Stimulated activated CD4-positive, alpha-beta T cell treated with anti-CD3 and anti-CD28 coated beads, Interleukin-12 subunit alpha, Interleukin-12 subunit beta, amount 100 ng/mL, for 48 hours (primary cell): ENCODE measurements at regions not wholly inside any gene's neighbourhood (a gene's known extent, or its start where the extent isn't known, plus 50 kb on each side); places are given as distances from the start of the nearest gene placed in this dataset.

Source experiments
- DNase-seq, 3 donors: peaks; one replicate each; pipeline ENCODE4 v3.0.0-alpha.2; 2020; ENCODE audit warnings: low read depth in 2 of 3, low spot score in 1 of 3

DNA sequence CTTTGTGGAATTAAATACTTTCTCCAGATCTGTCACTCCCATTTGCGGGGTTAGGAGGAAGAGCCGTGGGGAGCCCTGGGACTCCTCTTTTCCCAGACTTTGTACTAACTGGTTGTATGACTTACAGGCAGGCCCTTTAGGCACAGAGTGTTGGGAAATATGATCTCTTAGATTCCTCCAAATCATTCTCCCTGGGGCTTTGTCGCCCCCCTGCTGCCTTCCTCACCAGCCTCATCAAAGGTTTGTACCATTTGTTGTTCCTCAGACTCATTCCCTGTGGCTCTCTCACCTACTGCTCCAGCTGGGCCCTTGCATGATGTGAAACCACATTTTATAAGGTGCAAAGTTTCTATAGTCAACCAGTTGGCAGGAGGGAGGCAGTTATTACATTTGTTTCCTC lies 56.4 kb downstream of the CRYGS start:
- no peak for DNase-seq

DNA sequence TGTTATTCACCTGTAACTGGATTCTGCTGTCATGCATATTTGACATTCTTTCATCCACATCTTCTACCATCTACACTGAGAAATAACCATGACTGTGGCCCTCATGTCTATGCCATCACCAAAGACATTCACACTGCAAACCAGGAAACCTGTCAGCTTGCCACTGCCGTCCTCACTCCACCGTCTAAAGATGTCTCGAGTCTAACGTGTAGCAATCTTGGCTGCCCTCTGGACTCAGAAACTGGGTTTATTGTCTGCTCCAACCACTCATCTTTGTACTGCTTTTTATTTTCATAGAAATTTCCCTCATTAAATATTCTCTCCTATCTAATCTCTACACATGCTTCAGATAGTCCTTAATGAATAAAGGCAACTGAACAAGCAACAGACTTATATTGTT lies 57.1 kb downstream of the CRYGS start:
- DNase-seq: no peak

DNA sequence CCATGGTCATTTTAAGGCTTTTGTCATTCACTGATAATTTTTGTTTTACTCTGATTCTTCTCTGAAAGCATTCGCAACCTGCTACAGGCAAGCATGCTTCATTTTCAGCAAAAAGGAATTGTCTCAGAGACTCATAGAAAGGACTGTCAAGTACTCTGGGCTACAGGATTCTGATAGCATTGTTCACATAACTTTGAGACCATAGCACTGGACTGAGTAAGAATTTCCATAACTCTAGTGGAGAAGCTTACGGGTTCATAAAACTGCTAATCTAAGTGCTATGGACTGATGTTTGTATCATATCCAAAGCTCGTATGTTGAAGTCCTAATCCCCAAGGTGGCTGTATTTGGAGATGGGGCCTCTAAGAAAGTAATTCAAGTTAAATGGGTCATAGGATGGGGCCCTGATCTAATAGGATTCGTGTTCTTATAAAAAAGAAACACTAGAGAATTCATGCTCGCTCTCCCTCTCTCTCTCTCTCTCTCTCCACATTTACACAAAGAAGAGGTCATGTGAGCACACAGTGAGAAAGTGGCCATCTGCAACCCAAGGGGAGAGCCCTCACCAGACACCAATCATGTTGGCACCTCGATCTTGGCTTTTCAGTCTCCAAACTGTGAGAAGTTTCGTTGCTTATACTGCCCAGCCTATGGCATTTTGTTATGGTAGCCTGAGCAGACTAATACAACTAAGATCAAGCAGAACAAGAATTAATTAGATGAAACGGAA lies 60.4 kb downstream of the CRYGS start:
- no peak for DNase-seq

DNA sequence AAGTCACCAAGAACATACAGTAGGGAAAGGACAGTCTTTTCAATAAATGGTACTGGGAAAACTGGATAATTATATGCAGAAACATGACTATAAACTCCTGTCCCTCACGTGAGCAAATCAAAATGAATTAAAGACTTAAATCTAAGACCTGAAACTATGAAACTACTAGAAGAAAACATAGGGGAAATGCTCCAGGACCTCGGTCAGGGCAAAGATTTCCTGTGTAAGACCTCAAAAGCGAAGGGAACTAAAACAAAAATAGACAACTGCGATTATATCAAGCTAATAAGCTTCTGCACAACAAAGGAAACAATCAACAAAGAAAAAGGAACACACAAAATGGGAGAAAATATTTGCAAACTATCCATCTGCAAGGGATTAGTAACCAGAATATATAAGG lies 62.7 kb downstream of the CRYGS start:
- DNase-seq: no peak

DNA sequence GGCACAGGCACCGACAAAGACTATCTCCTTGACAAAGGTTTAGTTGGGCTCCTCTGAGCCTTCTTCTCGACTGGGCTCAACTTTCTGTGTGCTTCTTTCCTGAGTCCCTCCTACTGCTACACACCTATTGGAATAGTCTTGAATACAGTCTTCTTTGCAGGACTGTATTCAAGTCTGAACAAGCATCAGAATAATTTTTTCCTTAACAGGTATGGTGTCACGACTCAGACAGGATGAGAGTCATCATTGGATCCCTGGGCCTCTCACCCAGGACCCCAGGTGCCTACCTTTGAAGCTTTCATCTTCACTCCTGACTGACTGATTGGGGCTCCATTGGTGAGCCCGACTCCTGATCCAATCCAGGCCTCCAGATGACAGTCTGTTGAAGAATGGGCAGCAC lies 66.3 kb downstream of the CRYGS start:
- no peak for DNase-seq

DNA sequence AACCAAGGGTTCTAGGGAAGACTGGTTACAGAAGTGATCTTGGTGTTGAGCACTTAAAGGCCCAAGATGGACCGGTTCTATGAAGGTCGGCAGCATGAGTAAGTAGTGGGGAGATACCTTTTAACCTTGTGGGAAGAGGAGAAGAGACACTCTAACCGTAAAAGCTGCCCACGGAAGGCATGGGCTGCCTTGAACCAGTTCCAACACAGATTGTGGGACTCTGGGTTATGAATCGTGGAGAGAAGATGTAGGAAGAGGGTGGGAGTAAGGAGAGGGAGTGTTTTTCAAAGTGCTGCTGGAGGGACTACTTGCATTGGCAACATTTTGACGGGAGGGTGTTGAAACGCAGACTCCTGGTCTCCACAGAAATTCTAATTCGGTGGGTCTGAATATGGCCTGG lies 67.1 kb downstream of the CRYGS start:
- no peak for DNase-seq

DNA sequence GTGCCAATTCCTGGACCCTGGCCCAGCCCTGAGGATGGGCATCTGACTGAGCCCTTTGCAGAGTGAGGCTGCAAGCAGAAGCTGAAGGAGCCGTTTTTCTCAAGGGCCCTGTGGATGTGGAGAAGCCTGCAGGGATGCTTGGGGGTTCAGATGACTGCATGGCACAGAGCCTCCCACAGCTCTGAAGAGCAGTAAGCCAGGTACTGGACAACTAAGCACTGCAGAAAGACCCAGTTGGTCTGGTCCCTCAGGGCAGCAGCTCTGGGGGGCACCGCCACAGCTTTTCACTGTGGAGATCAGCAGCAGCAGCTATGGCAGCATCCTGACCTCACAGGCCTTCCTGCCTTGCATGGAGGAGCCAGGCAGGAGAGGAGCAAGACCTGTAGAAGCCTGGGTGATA lies 67.6 kb downstream of the CRYGS start:
- DNase-seq: no peak

DNA sequence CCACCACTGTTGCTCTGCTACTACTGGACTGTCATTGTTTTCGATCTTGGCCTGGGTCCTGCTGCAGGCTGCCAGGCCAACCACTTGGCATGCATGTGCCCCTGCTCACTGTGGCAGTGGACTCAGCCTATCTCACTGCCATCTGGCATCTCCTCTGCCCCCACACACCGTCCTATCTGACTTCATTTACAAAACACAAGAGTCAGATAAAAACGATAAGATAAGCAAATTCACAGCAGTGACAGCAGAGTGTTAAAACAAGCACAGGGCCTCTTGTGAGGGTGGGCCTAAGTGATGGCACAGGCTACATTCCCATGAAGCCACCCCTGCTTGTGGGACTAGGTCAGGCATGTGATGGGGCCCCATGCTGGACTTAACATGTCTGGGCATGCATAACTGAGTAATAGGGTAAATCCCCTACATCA lies 68.1 kb downstream of the CRYGS start:
- no peak for DNase-seq

DNA sequence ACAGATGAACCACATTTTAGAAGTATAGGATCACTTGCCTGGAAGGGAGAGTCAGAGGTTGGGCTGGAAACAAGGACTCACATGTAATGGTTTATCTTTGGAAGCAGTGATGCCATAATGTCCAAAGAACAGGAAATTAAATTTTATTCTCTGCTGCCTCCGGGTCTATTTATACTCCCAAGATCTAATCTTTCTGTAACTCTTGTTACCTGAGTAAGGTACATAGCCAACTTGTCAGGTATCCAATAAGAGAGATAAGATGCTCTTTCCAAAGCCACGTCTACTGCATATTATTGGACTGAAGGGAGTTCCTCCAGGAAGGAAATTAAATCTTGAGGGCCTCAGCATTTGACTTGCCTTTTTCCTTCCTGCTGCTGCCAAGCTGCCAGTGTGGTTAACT lies 71.0 kb downstream of the CRYGS start:
- DNase-seq: no peak

DNA sequence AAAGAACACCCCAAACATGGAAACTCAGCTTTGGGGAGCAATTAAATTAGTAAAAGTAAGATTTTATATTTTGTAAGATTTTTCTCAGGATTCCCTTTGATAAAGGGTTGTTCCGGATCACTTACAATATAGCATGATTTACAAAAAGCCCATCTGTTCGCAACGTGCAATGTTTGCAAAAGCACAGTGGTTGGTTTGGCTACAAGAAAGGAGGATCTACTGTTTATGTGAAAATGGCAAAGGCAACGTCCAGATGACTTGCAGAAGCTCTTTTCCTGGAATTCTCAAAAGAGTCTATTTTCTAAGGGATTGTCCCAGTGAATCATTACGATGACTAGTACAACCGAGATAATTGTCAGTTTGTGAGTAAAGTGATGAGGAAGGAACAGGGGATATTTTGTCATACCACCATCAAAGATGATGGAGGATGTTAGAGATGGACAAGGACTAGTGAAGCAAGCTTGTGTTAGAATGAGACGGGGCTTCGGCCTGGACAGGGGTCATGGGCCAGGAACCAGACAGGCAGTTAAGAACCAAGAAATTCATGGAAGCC lies 71.6 kb downstream of the CRYGS start:
- DNase-seq: no peak

DNA sequence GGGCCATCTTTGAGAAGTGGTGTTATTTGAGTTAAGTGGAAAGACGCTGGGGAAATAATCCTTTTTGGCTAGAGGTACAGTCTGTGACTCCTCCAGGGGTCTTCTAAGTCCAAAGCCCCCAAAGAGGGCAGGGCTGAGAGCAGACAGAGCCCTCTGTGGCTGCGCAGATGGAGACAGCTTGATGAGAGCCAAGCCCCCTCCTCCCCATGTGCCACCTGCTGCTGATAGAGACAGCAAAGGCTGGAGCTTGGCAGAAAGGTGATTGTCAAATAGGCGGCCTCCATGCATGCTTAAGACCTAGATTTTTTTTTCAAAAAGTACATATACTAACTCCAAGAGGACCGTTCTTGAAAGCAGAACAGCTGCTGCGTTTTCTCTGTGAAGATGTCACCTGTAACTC lies 72.4 kb downstream of the CRYGS start:
- DNase-seq: no peak

DNA sequence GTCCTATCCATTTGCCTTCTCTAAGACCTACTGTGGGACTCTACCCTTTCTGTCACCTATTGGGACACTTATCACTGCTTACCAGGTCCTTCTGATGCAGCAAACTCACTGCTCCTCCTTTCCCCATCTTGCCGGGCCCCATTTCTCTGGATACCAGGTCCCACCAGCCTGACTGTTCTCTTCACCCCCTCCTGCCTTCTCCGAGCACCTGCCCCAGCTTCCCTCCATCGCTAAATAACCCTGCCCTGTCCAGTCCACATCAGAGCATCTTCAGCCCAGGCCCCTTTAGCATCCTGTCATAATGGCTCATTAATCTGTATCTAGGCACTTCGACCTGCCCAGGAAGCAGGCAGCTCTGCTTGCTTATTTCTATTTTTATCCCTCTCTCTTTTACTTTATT lies 74.7 kb downstream of the CRYGS start:
- DNase-seq: no peak

DNA sequence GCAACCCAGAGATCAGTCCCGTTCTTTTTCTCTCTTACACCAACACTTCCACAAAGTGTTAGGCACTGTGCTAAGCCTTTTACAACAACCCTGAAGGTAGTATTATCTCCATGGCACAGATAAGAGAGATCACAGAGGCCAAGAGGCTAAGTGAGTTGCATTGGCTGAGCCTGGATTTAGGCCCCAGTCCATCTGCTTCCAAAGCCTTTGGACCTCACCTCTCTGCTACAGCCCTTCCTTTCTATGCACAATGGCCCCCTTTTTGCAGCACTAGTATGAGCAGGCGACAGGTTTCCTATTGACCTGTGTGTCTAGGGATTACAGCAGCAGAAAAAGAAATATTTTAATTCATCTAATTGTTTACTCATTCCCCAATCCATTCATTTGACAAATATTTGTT lies 76.2 kb downstream of the CRYGS start:
- DNase-seq: no peak

DNA sequence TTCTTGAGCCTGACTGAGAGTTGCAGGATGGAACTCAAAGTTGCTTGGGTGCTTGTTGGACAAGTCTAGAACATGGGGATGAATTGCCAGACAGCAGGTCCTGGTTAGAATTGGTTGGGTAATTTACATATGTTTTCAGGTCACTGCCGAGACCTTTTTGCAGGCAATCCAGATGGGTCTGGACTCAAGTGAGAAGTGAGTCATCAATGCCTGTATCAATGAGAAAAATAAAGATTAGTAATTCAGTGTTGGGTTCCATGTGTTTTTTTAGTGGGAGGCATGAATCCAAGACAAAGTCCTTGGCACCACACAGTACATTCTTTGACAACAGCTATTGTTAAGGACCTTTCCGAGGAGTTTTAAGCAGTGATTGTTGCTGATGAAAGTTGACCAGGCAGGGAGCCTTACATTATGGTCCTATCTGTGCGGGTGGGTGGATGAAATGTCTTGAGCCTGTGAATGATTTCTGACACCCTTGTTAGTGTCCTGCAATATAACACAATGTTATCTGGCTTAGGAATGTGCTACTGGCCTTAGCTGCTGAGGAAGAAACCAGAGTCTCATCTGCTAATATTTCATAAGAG lies 77.7 kb downstream of the CRYGS start:
- no peak for DNase-seq

DNA sequence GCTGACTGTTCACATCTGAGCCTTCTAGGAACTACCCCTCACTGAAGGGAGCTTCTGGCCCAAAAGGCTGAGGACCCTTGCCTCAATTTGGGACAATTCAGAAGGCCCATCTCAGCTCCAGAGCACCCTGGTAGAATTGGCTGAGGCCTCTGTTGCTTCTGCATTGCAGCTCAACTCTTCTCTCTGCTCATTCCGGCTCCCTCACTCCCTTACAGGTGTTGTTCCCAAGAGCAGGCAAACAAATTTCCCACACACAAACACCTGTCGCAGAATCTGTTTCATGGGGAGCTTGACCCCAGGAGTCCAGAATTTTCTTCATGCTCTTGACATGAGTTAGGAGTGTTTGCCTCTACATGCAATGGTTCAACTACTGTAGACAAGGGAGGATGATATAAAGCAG lies 78.7 kb downstream of the CRYGS start:
- no peak for DNase-seq

DNA sequence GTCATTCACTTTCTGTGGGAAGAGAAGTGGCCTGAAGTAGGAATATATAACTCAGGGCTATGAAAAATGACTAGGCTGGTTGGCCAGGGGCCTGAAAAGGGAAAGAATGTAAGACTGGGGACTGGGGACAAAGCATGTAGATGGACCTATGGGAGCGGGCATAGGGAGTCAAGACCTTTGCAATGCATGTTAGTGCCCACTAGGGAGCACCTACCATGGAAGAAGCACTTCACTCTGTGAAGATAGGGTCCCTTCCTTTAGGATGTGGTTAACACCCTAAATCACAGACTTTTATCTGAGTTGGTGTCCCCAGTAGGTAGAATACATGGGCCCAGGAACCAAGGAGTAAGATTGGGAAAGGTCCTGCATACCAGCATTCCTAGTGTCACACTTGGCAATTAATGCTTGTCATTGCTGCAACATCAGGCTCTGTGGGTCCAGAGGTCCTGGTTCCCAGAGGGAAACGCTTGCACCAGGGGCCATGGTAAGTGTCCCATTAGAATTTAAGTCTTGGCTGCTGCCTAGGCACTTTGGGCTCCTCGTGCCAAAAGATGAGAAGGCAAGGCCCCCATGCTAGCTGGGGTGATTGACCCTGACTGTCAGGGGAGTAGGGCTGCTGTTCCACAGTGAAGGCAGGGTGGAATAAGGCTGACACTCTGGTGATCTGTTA lies 79.6 kb downstream of the CRYGS start:
- no peak for DNase-seq

DNA sequence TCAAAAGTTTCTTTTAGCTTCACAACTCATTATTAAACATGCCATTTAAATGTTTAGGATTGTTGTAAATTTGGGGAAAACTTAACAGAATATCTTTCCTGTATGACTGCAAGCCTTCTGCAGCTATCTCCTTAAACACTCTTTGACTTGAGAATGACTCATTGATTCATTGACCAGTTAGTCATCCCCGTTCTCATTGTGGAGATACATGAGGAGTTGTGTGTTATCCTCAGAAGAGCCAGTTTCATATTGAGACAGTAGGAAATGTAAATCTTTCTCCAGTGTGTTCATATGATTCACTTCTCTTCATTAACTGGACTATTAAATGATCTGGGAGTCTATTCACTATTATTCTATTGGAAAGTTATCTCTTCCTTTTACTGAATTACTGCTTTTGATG lies 83.0 kb downstream of the CRYGS start:
- no peak for DNase-seq

DNA sequence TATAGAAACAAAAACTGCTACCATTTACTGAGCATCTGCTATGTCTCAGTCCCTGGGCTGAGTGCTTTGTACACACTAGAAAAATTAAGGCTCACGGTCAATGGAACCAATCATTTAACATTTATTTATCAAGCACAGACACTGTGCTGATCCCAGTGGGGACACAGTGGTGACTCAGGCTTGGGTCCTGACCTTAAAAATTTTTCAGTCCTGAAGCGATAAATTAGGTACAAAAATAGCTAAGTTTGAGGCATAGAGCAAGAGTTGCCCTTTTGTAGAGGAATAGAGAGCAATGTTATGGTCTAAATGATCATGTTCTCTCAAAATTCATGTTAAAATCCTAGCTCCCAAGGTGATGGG lies 85.1 kb downstream of the CRYGS start:
- DNase-seq: no peak

DNA sequence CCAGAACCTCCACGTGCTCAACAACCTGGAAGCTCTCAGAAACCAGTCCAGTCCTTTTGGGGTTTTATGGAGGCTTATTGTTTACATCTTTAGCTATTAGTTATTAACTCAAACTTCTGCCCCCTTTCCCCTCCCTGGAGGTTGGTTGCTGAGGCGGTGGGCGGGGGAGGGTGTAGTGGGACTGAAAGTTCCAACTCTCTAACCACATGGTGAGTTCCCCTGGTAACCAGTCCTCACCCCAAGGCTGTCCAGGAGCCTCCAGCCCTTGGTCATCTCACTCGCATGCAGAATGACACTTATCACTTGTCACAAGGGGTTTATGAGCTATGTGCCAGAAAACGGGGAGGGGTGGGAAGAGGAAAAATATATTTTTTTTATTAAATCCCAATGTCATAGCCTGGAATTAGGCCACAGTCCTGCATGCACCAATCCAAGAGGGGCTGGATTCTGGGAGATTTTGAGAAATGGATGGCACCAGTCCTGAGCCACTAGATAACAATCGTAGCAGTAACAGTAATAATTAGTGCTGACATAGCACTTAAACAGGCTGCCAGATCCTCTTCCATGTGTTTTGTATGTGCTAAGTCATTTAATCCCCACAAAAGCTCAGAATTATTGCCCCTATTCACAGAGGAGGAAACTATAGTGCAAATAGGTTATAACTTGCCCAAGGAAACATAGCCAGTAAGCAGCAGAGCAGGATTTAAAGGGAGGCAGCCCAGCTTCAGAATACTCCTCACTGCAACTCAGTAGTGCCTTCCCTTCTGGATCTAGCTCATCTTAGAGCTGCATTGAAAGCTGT lies 85.7 kb downstream of the CRYGS start:
- no peak for DNase-seq

DNA sequence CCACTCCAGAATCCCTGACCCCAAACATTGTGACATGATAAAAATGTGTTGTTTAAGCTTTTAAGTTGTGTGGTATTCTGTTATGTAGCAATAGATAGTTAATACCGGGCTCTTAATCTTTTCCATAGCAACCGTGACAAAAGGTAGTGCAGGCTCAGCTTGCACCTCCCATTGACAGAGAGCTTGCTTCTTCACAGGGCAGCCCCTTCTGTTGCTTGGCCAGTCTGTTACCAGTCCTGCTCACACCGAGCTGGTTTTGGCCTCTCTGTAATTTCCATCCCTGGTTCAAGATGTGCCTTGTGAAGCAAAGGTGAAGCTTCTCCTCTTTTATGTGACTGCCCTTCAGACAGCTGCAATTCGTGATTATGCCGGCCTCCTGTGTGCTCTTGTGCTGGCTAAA lies 86.9 kb downstream of the CRYGS start:
- no peak for DNase-seq

DNA sequence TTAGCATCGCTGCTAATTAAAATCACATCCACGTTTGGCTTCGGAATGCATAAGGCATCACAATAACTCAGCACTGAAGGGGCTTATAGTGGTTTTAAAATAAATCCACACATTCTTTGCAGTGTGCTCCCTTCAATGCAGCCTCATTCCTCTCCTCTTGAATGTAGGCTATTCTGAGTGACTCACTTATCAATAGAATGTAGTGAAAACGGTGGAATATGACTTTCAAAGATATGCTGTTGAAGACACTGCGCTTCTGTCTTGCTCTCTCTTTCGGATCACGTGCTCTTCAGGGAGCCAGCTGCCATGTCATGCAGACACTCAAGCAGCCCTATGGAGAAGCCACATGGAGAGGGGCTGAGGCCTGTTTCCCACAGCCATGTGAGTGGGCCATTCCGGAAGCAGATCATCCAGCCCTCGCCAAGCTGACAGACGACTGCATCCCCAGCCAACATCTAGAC lies 87.4 kb downstream of the CRYGS start:
- no peak for DNase-seq
